H1 (cell line): ENCODE measurements at regions not wholly inside any gene's neighbourhood (a gene's known extent, or its start where the extent isn't known, plus 50 kb on each side); places are given as distances from the start of the nearest gene placed in this dataset.

Source experiments
- CTCF ChIA-PET: fragments of 300-600 bp; sonication (Branson Sonifier 250); formaldehyde crosslinking; loops from one replicate; lab custom pipeline; 2021; ENCODE audit not compliant: partially characterized antibody; lab: Charles Lee
- POLR2A ChIA-PET: fragments of 300-600 bp; sonication (Branson Sonifier 250); formaldehyde crosslinking; loops from one replicate; lab custom pipeline; 2021; ENCODE audit warnings: inconsistent platforms; ENCODE audit not compliant: partially characterized antibody; lab: Charles Lee
- DNase-seq, 2 experiments: peaks; one replicate each; pipeline versions ENCODE4 v3.0.0 to v3.0.0-alpha.2; 2010 to 2022; ENCODE audit warnings: low spot score in 2 of 2, low read depth in 1 of 2, mixed read lengths in 1 of 2
- FAIRE-seq: peaks from 2 replicates; lab custom pipeline; 2011; peaks lifted over from hg19 to GRCh38; lab: Jason Lieb, UNC
- H2AFZ ChIP-seq: 2 replicates; pipeline ENCODE4 v1.8.1; 2012; ENCODE audit warnings: low read length, inconsistent platforms
- H2AK5ac ChIP-seq: 2 replicates; pipeline ENCODE4 v1.6.1; 2013; ENCODE audit warnings: low read depth, low read length
- H2BK120ac ChIP-seq: replicated peaks from 2 replicates; pipeline ENCODE3; 2013; ENCODE audit warnings: low read depth, low read length, inconsistent platforms
- H2BK12ac ChIP-seq: 2 replicates; pipeline ENCODE4 v1.6.1; 2013; ENCODE audit warnings: low read depth, low read length
- H2BK15ac ChIP-seq: 2 replicates; pipeline ENCODE4 v1.6.1; 2013; ENCODE audit warnings: low read length
- H2BK20ac ChIP-seq: 2 replicates; pipeline ENCODE4 v1.6.1; 2013; ENCODE audit warnings: low read length
- H2BK5ac ChIP-seq: 2 replicates; pipeline ENCODE4 v1.6.1; 2013; ENCODE audit warnings: low read depth, low read length
- H3K14ac ChIP-seq: 2 replicates; pipeline ENCODE4 v1.6.1; 2013; ENCODE audit warnings: inconsistent platforms; ENCODE audit not compliant: insufficient read length
- H3K18ac ChIP-seq: 2 replicates; pipeline ENCODE4 v1.6.1; 2013; ENCODE audit warnings: low read length; ENCODE audit errors: extremely low read depth
- H3K23ac ChIP-seq: 2 replicates; pipeline ENCODE4 v1.6.1; 2013; ENCODE audit warnings: inconsistent platforms; ENCODE audit not compliant: insufficient read length
- H3K23me2 ChIP-seq: 2 replicates; pipeline ENCODE4 v1.6.1; 2013; ENCODE audit warnings: low read depth, low read length
- H3K27ac ChIP-seq: 2 replicates; pipeline ENCODE4 v1.6.1; 2011; ENCODE audit warnings: low read depth, low read length, inconsistent platforms
- H3K27me3 ChIP-seq, 4 experiments: replicated peaks in 1 of 4; 1 replicate in 1 of 4; 2 replicates in 3 of 4; pipeline versions ENCODE4 v1.6.1 to v1.8.1; 2011 to 2013; ENCODE audit warnings: low read length in 3 of 4, mild to moderate bottlenecking in 3 of 4, inconsistent platforms in 2 of 4, mixed read lengths in 2 of 4, moderate library complexity in 1 of 4; ENCODE audit not compliant: control insufficient read depth in 3 of 4, insufficient read depth in 3 of 4; ENCODE audit errors: extremely low read depth in 1 of 4
- H3K36me3 ChIP-seq, 4 experiments: 2 replicates each; pipeline versions ENCODE4 v1.6.1 to v1.8.1; 2011 to 2013; ENCODE audit warnings: mild to moderate bottlenecking in 4 of 4, low read length in 3 of 4, moderate library complexity in 2 of 4, control low read depth in 1 of 4, inconsistent platforms in 1 of 4; ENCODE audit not compliant: insufficient read depth in 4 of 4, control insufficient read depth in 2 of 4
- H3K4ac ChIP-seq: replicated peaks from 2 replicates; pipeline ENCODE3; 2013; ENCODE audit warnings: low read length, low read depth, mixed read lengths, inconsistent platforms; ENCODE audit not compliant: insufficient read length
- H3K4me1 ChIP-seq, 4 experiments: replicated peaks in 1 of 4; 1 replicate in 1 of 4; 2 replicates in 3 of 4; pipeline versions ENCODE4 v1.6.1 to v1.8.1; 2011 to 2013; ENCODE audit warnings: low read length in 3 of 4, inconsistent platforms in 2 of 4, mixed read lengths in 1 of 4; ENCODE audit not compliant: insufficient read depth in 4 of 4, control insufficient read depth in 3 of 4
- H3K4me2 ChIP-seq, 2 experiments: 2 replicates each; pipeline versions ENCODE4 v1.6.1 to v1.8.1; 2011 to 2013; ENCODE audit warnings: low read depth in 2 of 2, low read length in 2 of 2, control low read depth in 1 of 2, inconsistent platforms in 1 of 2, mild to moderate bottlenecking in 1 of 2; ENCODE audit not compliant: insufficient read depth in 1 of 2
- H3K4me3 ChIP-seq, 4 experiments: fragments of 200-600, 300-600 bp in 1 of 4; sonication (generic), shearing (Covaris generic), sonication (Bioruptor Twin) in 1 of 4; 2 replicates each; pipeline versions ENCODE4 v1.5.1 to v1.8.1; 2011 to 2016; ENCODE audit warnings: low read length in 4 of 4, low read depth in 3 of 4, control low read depth in 2 of 4, inconsistent platforms in 2 of 4, mild to moderate bottlenecking in 2 of 4, mixed read lengths in 1 of 4, moderate library complexity in 1 of 4; ENCODE audit not compliant: insufficient read depth in 2 of 4; ENCODE audit errors: extremely low read depth in 1 of 4
- H3K56ac ChIP-seq: replicated peaks from 2 replicates; pipeline ENCODE3; 2013; ENCODE audit warnings: low read depth, mild to moderate bottlenecking, mixed read lengths, low read length, inconsistent platforms; ENCODE audit not compliant: insufficient read length
- H3K79me1 ChIP-seq: 2 replicates; pipeline ENCODE4 v1.6.1; 2013; ENCODE audit warnings: low read depth, low read length, control low read depth
- H3K79me2 ChIP-seq, 2 experiments: 2 replicates each; pipeline versions ENCODE4 v1.6.1 to v1.8.1; 2012 to 2013; ENCODE audit warnings: low read length in 2 of 2, mild to moderate bottlenecking in 2 of 2, inconsistent platforms in 1 of 2; ENCODE audit not compliant: insufficient read depth in 2 of 2, control insufficient read depth in 1 of 2
- H3K9ac ChIP-seq, 4 experiments: replicated peaks in 1 of 4; 1 replicate in 1 of 4; 2 replicates in 3 of 4; pipeline versions ENCODE4 v1.6.1 to v1.8.1; 2011 to 2013; ENCODE audit warnings: low read depth in 3 of 4, low read length in 3 of 4, control low read depth in 2 of 4, mild to moderate bottlenecking in 2 of 4, moderate library complexity in 2 of 4, inconsistent platforms in 1 of 4; ENCODE audit errors: extremely low read depth in 1 of 4
- H3K9me3 ChIP-seq, 2 experiments: 2 replicates each; pipeline versions ENCODE4 v1.6.1 to v1.8.1; 2012 to 2013; ENCODE audit warnings: mild to moderate bottlenecking in 2 of 2, moderate library complexity in 2 of 2, control low read depth in 1 of 2, inconsistent platforms in 1 of 2, low read depth in 1 of 2, low read length in 1 of 2, mixed read lengths in 1 of 2; ENCODE audit not compliant: insufficient read depth in 2 of 2
- H4K20me1 ChIP-seq, 2 experiments: replicated peaks in 1 of 2; 2 replicates each; pipeline versions ENCODE3 to v1.8.1; 2011 to 2013; ENCODE audit warnings: inconsistent platforms in 2 of 2, low read length in 2 of 2, mild to moderate bottlenecking in 1 of 2; ENCODE audit not compliant: insufficient read depth in 2 of 2, control insufficient read depth in 1 of 2
- H4K5ac ChIP-seq: 2 replicates; pipeline ENCODE4 v1.6.1; 2013; ENCODE audit warnings: low read length, low read depth, mixed read lengths, inconsistent platforms; ENCODE audit not compliant: insufficient read length
- H4K8ac ChIP-seq: 2 replicates; pipeline ENCODE4 v1.8.0; 2013; ENCODE audit warnings: mild to moderate bottlenecking, moderate library complexity, low read length, inconsistent platforms; ENCODE audit not compliant: insufficient read depth; ENCODE audit errors: extremely low read depth
- H4K91ac ChIP-seq: replicated peaks from 2 replicates; pipeline ENCODE3; 2013; ENCODE audit warnings: low read length, mixed read lengths, inconsistent platforms; ENCODE audit not compliant: insufficient read length
- RFX5 ChIP-seq: IDR thresholded peaks from 2 replicates; pipeline ENCODE4 v1.6.1; 2011; ENCODE audit warnings: low read depth, low read length, improper control_type of control experiment, borderline replicate concordance
- WGBS, 2 experiments: shearing (Covaris generic) in 1 of 2; methylation state at CpG; one replicate each; pipeline versions ENCODE4 v1.1.6 to v1.1.7; 2013 to 2015; ENCODE audit warnings: low lambda C conversion rate in 2 of 2, mixed read lengths in 2 of 2, inconsistent platforms in 1 of 2, low coverage in 1 of 2, missing lambda C conversion rate in 1 of 2; ENCODE audit not compliant: insufficient replicate concordance in 2 of 2, insufficient coverage in 1 of 2, insufficient read length in 1 of 2; ENCODE audit errors: extremely low coverage in 1 of 2, missing lambda C conversion rate in 1 of 2; 5-methylcytosine and 5-hydroxymethylcytosine counted together

DNA sequence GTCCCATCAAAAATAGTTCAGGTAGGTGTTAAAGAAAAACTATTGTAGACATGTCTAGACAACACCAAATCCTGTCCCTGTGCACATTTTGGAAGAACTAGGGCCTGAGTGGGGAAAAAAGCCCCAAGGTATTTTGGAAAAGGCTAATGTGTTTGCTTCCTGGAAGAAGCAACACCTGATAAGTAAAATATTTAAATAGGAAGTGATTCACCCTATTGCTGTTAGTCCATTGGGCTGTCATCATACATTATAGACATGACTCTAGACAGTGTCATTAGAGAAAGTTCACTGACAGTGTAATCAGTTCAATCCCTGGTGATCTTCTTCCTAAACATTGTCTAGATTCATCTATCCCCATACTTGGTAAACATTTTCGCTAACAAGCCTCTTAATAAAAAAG, 465.3 kb downstream of the CBLN4 start:
- POLR2A ChIA-PET: no interaction called here
- no peak for TF ChIP-seq RFX5

More for the DNA sequence above, 465.3 kb downstream of the CBLN4 start:
- Histone ChIP-seq H3K4ac (no peak overlapping the region), H4K20me1 (no peaks in the 10 kb centered on the region), H3K23ac (no peak overlapping the region), H2BK20ac (no peak overlapping the region), H2BK120ac (no peak overlapping the region), H3K4me1 (no peaks in the 10 kb centered on the region), H3K4me2 (no peak overlapping the region), H3K18ac (no peak overlapping the region), H4K8ac (no peak overlapping the region), H2BK12ac (no peak overlapping the region), H3K4me3 (no peak overlapping the region), H3K79me2 (no peaks in the 10 kb centered on the region), H2BK5ac (no peak overlapping the region), H3K9ac (no peak overlapping the region), H3K36me3 (no peaks in the 10 kb centered on the region), H2AK5ac (no peak overlapping the region), H3K27me3 (no peaks in the 10 kb centered on the region), H3K9me3 (no peaks in the 10 kb centered on the region), H2AFZ (no peak overlapping the region), H3K79me1 (no peaks in the 10 kb centered on the region), H4K5ac (no peak overlapping the region), H3K23me2 (no peaks in the 10 kb centered on the region), H3K14ac (no peak overlapping the region), H3K27ac (no peak overlapping the region), H2BK15ac (no peak overlapping the region), H4K91ac (no peak overlapping the region), H3K56ac (no peak overlapping the region)
- DNase-seq: no peak
- 96% methylated on average over 1 of the region's 1 CpG; no CpG with 5 or more reads in 1 of the 2 experiments for WGBS, 2 experiments
- FAIRE-seq: no peak
- CTCF ChIA-PET: no interaction called here
